Stimulated activated CD4-positive, alpha-beta T cell treated with anti-CD3 and anti-CD28 coated beads, Interleukin-1b, Interleukin-23, amount 100 ng/mL, for 24 hours (primary cell): ENCODE measurements at regions not wholly inside any gene's neighbourhood (a gene's known extent, or its start where the extent isn't known, plus 50 kb on each side); places are given as distances from the start of the nearest gene placed in this dataset.

ENCODE experiments used
- DNase-seq, 4 experiments: peaks; one replicate each; pipeline ENCODE4 v3.0.0-alpha.2; 2020; ENCODE audit warnings: low read depth in 4 of 4, low spot score in 1 of 4

DNA sequence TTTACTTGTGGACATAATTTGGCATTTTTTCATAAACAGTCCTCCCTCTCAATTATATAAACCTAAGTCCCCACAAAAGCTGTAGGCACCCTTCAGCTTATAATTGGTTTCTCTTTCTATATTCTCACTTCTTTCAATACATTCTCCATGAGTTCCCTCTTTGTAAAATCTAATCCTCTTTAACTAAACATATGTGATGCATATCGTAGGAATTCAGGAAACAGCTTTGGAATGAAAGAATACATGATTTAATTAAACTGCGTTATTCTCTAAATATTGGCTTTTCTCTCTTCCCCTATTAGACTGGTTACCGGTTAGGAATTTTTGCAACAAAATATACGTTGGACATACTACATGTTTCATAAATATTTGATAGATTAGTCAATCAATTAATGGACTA lies 1122.6 kb downstream of the FLRT2 start:
- DNase-seq = no peak

- no peak for DNase-seq
Observed at GRCh38 chr14:86646696-86647690, 1117.0 kb downstream of the FLRT2 start.

- no peak for DNase-seq
Observed at GRCh38 chr14:86646125-86646524, 1116.2 kb downstream of the FLRT2 start.

- no peak for DNase-seq
Observed at GRCh38 chr14:86641310-86641709, 1111.4 kb downstream of the FLRT2 start.

- no peak for DNase-seq
Observed at GRCh38 chr14:86640288-86640687, 1110.3 kb downstream of the FLRT2 start.

DNA sequence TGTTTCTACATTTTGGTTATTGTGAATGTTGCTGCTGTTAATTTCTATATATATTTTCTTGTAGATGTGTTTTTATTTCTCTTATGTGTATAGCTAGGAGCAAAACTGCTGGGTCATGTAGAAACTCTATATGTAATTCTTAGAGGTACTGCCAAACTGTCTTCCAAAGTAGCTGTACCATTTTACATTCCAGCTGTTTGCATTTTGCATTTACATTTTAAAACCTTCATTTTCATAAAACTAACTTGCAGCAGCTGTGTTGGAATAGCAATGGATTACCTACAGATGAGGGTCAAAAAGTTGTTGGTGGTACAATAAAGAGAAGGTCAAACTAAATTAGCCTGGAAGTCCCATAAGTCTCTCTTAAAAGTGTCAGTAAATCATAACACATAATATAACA lies 1109.7 kb downstream of the FLRT2 start:
- no peak for DNase-seq

GRCh38 chr14:86639146-86639545 lies 1109.2 kb downstream of the FLRT2 start:
- DNase-seq = no peak

- no peak for DNase-seq
Observed at GRCh38 chr14:86627080-86627479, 1097.1 kb downstream of the FLRT2 start.

- DNase-seq = no peak
Observed at GRCh38 chr14:86626530-86626929, 1096.6 kb downstream of the FLRT2 start.

DNA sequence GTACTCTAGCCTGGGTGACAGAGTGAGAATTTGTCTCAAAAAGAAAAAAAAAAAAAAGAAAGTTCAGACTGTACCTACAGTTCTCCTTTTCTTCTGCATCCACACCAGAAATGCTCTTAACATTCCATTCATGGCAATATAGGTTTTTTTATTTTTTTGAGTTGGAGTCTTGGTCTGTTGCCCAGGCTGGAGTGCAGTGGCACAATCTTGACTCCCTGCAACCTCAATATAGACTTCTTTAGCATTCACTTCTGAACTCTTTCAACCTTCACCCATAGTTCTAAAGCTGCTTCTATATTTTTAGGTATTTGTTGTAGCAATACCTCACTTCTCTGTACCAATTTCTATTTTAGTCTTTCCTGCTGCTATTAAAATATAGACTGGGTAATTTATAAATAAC lies 1095.7 kb downstream of the FLRT2 start:
- DNase-seq = no peak

GRCh38 chr14:86619726-86620125 lies 1089.8 kb downstream of the FLRT2 start:
- DNase-seq = no peak

DNA sequence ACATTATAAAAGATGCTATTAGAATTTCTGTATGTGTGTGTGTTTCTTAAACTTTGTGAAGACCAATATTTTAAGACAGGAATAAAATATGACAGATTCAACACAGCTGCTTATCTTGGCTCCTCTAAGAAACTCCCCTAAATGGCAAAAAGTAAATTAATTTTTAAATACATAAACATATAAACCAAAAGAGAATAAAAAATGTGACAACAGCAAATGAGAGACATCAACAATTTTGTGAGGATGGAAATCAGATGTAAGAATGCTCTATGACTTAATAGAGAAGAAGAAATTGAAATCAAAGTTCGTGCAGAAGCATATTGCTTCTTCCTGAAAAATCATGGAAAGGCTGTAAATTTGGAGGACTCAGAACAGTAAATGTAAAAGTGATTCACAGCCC lies 1083.8 kb downstream of the FLRT2 start:
- no peak for DNase-seq

DNA sequence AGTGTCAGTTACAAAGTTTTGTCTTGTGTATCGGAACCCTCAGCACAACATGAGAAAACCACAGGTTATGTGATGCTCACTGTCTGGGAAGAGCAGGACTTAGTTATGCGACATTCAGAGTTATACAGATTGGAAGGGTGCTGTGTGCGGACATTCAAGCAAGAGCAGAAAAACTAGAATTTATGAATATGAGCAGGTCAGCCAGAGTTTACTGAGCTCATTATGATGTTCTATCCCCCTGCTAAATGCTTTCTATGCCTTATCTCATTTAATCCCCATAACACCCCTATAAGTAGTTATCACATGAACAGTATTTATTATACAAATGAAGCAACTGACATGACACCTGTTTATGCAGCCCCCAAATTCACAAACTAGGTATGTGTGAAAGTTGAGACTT lies 1083.2 kb downstream of the FLRT2 start:
- DNase-seq = no peak

GRCh38 chr14:86604561-86604960 lies 1074.6 kb downstream of the FLRT2 start:
- no peak for DNase-seq

DNA sequence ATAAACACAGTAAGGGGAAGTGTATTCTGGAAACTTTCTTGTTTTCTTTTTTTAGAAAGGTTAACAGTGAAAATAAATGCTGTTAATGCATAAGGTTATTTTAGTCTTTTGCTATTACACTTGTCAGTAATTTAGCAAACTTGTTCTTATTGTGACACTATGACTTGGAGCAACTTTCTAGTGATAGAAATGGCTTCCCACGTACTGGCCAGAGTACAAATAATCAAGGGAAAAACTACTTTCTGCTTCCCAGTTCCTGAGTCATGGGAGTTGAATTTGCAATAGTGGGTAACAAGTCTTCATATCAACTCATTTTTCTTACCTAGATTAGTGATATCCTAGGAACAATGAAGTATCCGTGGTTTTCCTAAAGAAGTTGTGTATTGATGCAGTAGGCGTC lies 1072.3 kb downstream of the FLRT2 start:
- no peak for DNase-seq

DNA sequence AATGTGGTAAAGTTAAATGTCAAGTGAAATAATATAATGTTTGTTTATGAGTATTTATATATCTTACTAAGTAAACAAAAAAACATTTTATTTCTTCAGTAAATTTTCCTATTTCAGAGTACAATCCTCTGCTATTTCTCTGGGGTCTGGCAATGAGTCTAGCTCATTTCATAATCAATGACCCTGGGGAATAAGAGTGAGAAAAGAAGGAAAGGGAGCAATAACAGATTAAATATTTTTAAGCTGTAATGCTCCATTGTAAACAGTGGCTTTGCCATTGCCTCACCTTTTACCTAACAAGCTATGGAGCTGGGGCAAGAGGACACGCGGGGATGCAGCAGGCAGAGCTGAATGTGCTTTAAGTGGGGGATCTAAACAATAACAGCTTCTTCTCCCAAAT lies 1071.9 kb downstream of the FLRT2 start:
- DNase-seq = no peak

DNA sequence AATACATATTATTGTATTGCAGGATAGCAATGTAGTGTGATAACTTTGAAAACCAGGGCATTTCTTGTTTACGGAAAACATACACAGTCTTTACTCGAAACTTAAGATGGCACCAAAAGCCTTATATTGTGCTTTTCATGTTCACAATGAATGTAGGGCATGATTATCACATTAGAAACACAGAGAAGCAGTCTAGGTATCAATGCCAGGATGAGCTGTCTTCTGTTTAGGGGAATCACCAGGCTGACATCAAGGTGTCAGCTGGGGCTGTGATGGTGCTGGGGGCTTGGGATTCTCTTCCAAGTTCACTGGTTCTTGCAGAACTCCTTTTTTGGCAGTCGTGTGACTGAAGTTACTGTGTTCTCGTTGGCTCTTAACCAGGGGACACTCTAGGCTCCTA lies 1067.3 kb downstream of the FLRT2 start:
- no peak for DNase-seq

GRCh38 chr14:86596024-86596423 lies 1066.1 kb downstream of the FLRT2 start:
- DNase-seq = no peak

- DNase-seq = no peak
Observed at GRCh38 chr14:86575141-86575540, 1045.2 kb downstream of the FLRT2 start.

GRCh38 chr14:86574778-86575129 lies 1044.8 kb downstream of the FLRT2 start:
- no peak for DNase-seq

GRCh38 chr14:86574051-86574777 lies 1044.3 kb downstream of the FLRT2 start:
- no peak for DNase-seq

- DNase-seq = no peak
Observed at GRCh38 chr14:86570371-86570770, 1040.4 kb downstream of the FLRT2 start.
